ENCODE measurements at regions not wholly inside any gene's neighbourhood (a gene's known extent, or its start where the extent isn't known, plus 50 kb on each side); places are given as distances from the start of the nearest gene placed in this dataset.

GRCh38 chr1:201707027-201707426 lies 121.9 kb upstream of the IPO9 start:
- TF ChIP-seq GLIS3 (CRISPR knock-in tag; IDR thresholded peaks at IDR 0.05) = no peak
- no peak for TF ChIP-seq ZFP30 (CRISPR knock-in tag; IDR thresholded peaks at IDR 0.05)
- TF ChIP-seq ZFP3 (CRISPR knock-in tag; IDR thresholded peaks at IDR 0.05) = no peak
- TF ChIP-seq OSR1 (CRISPR knock-in tag; IDR thresholded peaks at IDR 0.05) = no peak
- no peak for TF ChIP-seq RARB (CRISPR knock-in tag; IDR thresholded peaks at IDR 0.05)
- TF ChIP-seq ARNTL (CRISPR knock-in tag; IDR thresholded peaks at IDR 0.05; ENCODE audit: borderline replicate concordance, low read depth) = no peak
- TF ChIP-seq ZNF565 (CRISPR knock-in tag; conservative IDR thresholded peaks at IDR 0.05; ENCODE audit: low read depth) = no peak
- TF ChIP-seq SNAI2 (CRISPR knock-in tag; IDR thresholded peaks at IDR 0.05) = no peak
- no peak for TF ChIP-seq TCF4 (CRISPR knock-in tag; IDR thresholded peaks at IDR 0.05; ENCODE audit: borderline replicate concordance)
- no peak for TF ChIP-seq ZNF8 (CRISPR knock-in tag; IDR thresholded peaks at IDR 0.05)
- TF ChIP-seq CSRNP3 (CRISPR knock-in tag; IDR thresholded peaks at IDR 0.05) = no peak
- no peak for TF ChIP-seq CSDC2 (CRISPR knock-in tag; IDR thresholded peaks at IDR 0.05)
- no peak for TF ChIP-seq POU6F1 (CRISPR knock-in tag; IDR thresholded peaks at IDR 0.05; ENCODE audit: borderline replicate concordance, low read depth)
- TF ChIP-seq ESRRG (CRISPR knock-in tag; IDR thresholded peaks at IDR 0.05) = no peak
- no peak for TF ChIP-seq BACH2 (CRISPR knock-in tag; IDR thresholded peaks at IDR 0.05; ENCODE audit: borderline replicate concordance)
- ATAC-seq = no peak

DNA sequence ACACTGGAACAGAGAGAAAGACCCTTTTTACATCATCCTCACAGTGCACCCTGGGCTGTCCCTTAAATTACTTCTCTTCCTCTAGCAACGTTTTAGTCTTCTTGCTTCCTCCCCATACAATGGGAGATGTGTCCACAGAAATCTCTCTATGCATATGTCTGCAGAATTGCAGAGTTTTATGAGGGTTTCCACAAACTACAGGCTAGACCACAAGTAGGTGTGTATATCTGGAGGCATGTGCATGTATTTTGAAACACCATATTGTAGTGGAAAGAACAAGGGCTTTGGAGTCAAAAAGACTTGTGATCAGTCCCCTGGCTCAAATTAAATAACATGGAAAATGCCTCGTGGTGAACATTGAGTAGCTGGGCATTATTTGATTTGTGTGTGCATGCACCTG lies 121.3 kb upstream of the IPO9 start:
- no peak for ATAC-seq
- no peak for TF ChIP-seq BACH2 (CRISPR knock-in tag; IDR thresholded peaks at IDR 0.05; ENCODE audit: borderline replicate concordance)
- TF ChIP-seq, protein P1, sequence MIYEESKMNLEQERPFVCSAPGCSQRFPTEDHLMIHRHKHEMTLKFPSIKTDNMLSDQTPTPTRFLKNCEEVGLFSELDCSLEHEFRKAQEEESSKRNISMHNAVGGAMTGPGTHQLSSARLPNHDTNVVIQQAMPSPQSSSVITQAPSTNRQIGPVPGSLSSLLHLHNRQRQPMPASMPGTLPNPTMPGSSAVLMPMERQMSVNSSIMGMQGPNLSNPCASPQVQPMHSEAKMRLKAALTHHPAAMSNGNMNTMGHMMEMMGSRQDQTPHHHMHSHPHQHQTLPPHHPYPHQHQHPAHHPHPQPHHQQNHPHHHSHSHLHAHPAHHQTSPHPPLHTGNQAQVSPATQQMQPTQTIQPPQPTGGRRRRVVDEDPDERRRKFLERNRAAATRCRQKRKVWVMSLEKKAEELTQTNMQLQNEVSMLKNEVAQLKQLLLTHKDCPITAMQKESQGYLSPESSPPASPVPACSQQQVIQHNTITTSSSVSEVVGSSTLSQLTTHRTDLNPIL (CRISPR knock-in tag; IDR thresholded peaks at IDR 0.05; ENCODE audit: low read depth) = no peak
- no peak for TF ChIP-seq PPARA (CRISPR knock-in tag; IDR thresholded peaks at IDR 0.05; ENCODE audit: borderline replicate concordance)
- no peak for TF ChIP-seq ZFP3 (CRISPR knock-in tag; IDR thresholded peaks at IDR 0.05)
- no peak for TF ChIP-seq TCF4 (CRISPR knock-in tag; IDR thresholded peaks at IDR 0.05; ENCODE audit: borderline replicate concordance)

DNA sequence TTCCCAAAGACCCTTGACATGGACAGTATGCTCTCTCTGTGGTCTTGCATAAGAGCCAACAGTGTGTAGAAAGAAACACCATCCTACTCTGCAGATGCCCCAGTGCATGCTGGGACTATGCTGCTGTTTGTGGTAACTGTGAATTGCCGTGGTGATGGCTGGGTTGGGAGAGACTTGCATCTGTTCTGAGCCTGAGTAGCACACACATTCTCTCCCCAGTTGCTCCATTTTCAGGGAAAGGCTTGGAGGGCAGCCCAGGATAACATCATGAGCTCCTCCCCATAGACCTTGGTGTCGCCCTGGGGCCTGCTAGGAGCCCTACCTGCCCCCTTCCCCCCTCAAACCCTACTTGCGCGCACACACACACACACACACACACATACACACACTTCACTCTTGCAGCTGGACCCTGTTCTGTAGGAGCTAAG lies 120.9 kb upstream of the IPO9 start:
- ATAC-seq = peak; percentile 15
- TF ChIP-seq PATZ1 (CRISPR knock-in tag; IDR thresholded peaks at IDR 0.05; ENCODE audit: borderline replicate concordance) (no peak), TCF4 (CRISPR knock-in tag; IDR thresholded peaks at IDR 0.05; ENCODE audit: borderline replicate concordance) (no peak), ZC3H10 (CRISPR knock-in tag; IDR thresholded peaks at IDR 0.05) (no peak), ZNF70 (CRISPR knock-in tag; IDR thresholded peaks at IDR 0.05) (no peak), SNAI2 (CRISPR knock-in tag; IDR thresholded peaks at IDR 0.05) (no peak), ZNF8 (CRISPR knock-in tag; IDR thresholded peaks at IDR 0.05) (no peak)

GRCh38 chr1:201708691-201709090 lies 120.3 kb upstream of the IPO9 start:
- no peak for ATAC-seq
- no peak for TF ChIP-seq ESRRG (CRISPR knock-in tag; IDR thresholded peaks at IDR 0.05)
- TF ChIP-seq TCF4 (CRISPR knock-in tag; IDR thresholded peaks at IDR 0.05; ENCODE audit: borderline replicate concordance) = no peak
- TF ChIP-seq ZNF70 (CRISPR knock-in tag; IDR thresholded peaks at IDR 0.05) = no peak

DNA sequence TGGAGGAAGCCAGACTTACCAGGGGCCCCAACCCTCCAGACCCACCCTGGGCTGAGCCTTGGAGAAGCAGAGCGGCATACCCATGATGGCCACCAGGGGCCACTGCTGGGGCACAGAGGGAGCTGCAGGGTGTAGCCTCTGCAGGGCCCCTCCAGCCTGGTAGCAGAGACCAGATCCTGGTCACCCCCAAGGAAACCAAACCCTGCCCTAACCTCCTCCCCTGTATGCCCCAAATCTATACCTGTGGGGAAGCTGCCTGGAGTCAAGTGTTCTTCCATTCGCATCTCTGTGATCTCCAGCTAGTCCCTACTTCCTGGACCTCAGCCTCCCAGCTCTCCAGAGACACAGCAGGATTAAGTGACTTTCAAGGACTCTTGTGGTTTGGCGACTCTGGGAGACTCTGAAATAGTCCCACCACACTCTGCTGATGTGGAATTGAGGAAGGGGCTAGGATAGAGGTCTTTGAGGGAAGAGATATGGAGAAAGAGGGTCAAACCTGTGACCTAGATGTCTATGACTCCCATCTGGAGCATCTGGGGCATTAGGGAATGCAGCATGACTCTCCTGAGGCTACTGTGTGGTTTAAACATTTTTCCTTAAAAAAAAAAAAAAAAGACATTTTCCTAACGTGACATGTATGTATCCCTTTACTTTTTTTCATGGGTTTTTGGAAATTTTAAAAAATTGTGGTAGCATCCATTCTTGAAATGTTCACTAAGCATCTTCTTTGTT lies 119.2 kb upstream of the IPO9 start:
- peak; percentile 73 for ATAC-seq
- no peak for TF ChIP-seq ESRRG (CRISPR knock-in tag; IDR thresholded peaks at IDR 0.05)
- no peak for TF ChIP-seq PPARA (CRISPR knock-in tag; IDR thresholded peaks at IDR 0.05; ENCODE audit: borderline replicate concordance)
- TF ChIP-seq GLIS3 (CRISPR knock-in tag; IDR thresholded peaks at IDR 0.05) = no peak
- TF ChIP-seq RARB (CRISPR knock-in tag; IDR thresholded peaks at IDR 0.05) = no peak
- TF ChIP-seq, protein P1 (CRISPR knock-in tag; IDR thresholded peaks at IDR 0.05; ENCODE audit: low read depth) = no peak
- no peak for TF ChIP-seq ZC3H10 (CRISPR knock-in tag; IDR thresholded peaks at IDR 0.05)
- TF ChIP-seq ZFP30 (CRISPR knock-in tag; IDR thresholded peaks at IDR 0.05) = no peak
- no peak for TF ChIP-seq ISL1 (CRISPR knock-in tag; IDR thresholded peaks at IDR 0.05)
- no peak for TF ChIP-seq ZNF70 (CRISPR knock-in tag; IDR thresholded peaks at IDR 0.05)
- TF ChIP-seq CSDC2 (CRISPR knock-in tag; IDR thresholded peaks at IDR 0.05) = no peak
- no peak for TF ChIP-seq ZNF565 (CRISPR knock-in tag; conservative IDR thresholded peaks at IDR 0.05; ENCODE audit: low read depth)
- no peak for TF ChIP-seq SNAI2 (CRISPR knock-in tag; IDR thresholded peaks at IDR 0.05)
- no peak for TF ChIP-seq ZFP3 (CRISPR knock-in tag; IDR thresholded peaks at IDR 0.05)
- no peak for TF ChIP-seq CSRNP3 (CRISPR knock-in tag; IDR thresholded peaks at IDR 0.05)
- TF ChIP-seq BACH2 (CRISPR knock-in tag; IDR thresholded peaks at IDR 0.05; ENCODE audit: borderline replicate concordance) = no peak
- TF ChIP-seq OSR1 (CRISPR knock-in tag; IDR thresholded peaks at IDR 0.05) = no peak
- no peak for TF ChIP-seq TCF4 (CRISPR knock-in tag; IDR thresholded peaks at IDR 0.05; ENCODE audit: borderline replicate concordance)
- no peak for TF ChIP-seq ZNF8 (CRISPR knock-in tag; IDR thresholded peaks at IDR 0.05)
